Fibroblast of lung (primary cell): ENCODE measurements at regions not wholly inside any gene's neighbourhood (a gene's known extent, or its start where the extent isn't known, plus 50 kb on each side); places are given as distances from the start of the nearest gene placed in this dataset.

ENCODE experiments used
- DNase-seq, 2 donors: peaks; one replicate each; pipeline versions ENCODE4 v3.0.0 to v3.0.0-alpha.2; 2010; ENCODE audit warnings: low read depth in 2 of 2
- H2AFZ ChIP-seq: 2 replicates; pipeline ENCODE4 v1.5.1; 2012; ENCODE audit warnings: low read length, control low read depth, inconsistent platforms
- H3K27ac ChIP-seq: 2 replicates; pipeline ENCODE4 v1.5.1; 2011; ENCODE audit warnings: low read length, control low read depth; ENCODE audit not compliant: insufficient read depth
- H3K27me3 ChIP-seq: 2 replicates; pipeline ENCODE4 v1.5.1; 2011; ENCODE audit warnings: mild to moderate bottlenecking, low read length; ENCODE audit not compliant: control insufficient read depth, insufficient read depth
- H3K36me3 ChIP-seq: 2 replicates; pipeline ENCODE4 v1.5.1; 2011; ENCODE audit warnings: low read length; ENCODE audit not compliant: control insufficient read depth, insufficient read depth
- H3K4me1 ChIP-seq: 2 replicates; pipeline ENCODE4 v1.5.1; 2011; ENCODE audit warnings: low read length; ENCODE audit not compliant: control insufficient read depth, insufficient read depth; ENCODE audit errors: extremely low read depth
- H3K4me2 ChIP-seq: 2 replicates; pipeline ENCODE4 v1.5.1; 2011; ENCODE audit warnings: low read length, control low read depth; ENCODE audit not compliant: insufficient read depth; ENCODE audit errors: extremely low read depth
- H3K4me3 ChIP-seq, 4 experiments: fragments of 200-600 bp in 1 of 4; sonication (generic) in 1 of 4; replicated peaks in 1 of 4; 2 replicates each; pipeline ENCODE4 v1.5.1; 2011 to 2016; ENCODE audit warnings: low read length in 4 of 4, low read depth in 3 of 4, mild to moderate bottlenecking in 3 of 4, control low read depth in 2 of 4, inconsistent platforms in 1 of 4, mixed read lengths in 1 of 4; ENCODE audit not compliant: insufficient read depth in 1 of 4; ENCODE audit errors: control extremely low read depth in 1 of 4
- H3K79me2 ChIP-seq: 2 replicates; pipeline ENCODE4 v1.5.1; 2012; ENCODE audit warnings: mild to moderate bottlenecking, low read length, inconsistent platforms; ENCODE audit not compliant: control insufficient read depth, insufficient read depth
- H3K9ac ChIP-seq: 2 replicates; pipeline ENCODE4 v1.5.1; 2011; ENCODE audit warnings: mild to moderate bottlenecking, low read length, control low read depth; ENCODE audit not compliant: insufficient read depth
- H3K9me3 ChIP-seq: 2 replicates; pipeline ENCODE4 v1.5.1; 2012; ENCODE audit warnings: low read depth, low read length; ENCODE audit not compliant: control insufficient read depth, insufficient read depth
- H4K20me1 ChIP-seq: 2 replicates; pipeline ENCODE4 v1.5.1; 2011; ENCODE audit warnings: low read length; ENCODE audit not compliant: control insufficient read depth, insufficient read depth; ENCODE audit errors: extremely low read depth
- CTCF ChIP-seq, 2 donors: IDR thresholded peaks in 1 of 2; conservative IDR thresholded peaks in 1 of 2; 1 replicate in 1 of 2; 2 replicates in 1 of 2; pipeline ENCODE4 v1.5.1; 2011 to 2012; ENCODE audit warnings: low read length in 2 of 2, control low read depth in 1 of 2, inconsistent platforms in 1 of 2, low read depth in 1 of 2, mild to moderate bottlenecking in 1 of 2
- EZH2 ChIP-seq: IDR thresholded peaks from 2 replicates; pipeline ENCODE4 v1.5.1; 2012; ENCODE audit warnings: low read length, control low read depth, mild to moderate bottlenecking; ENCODE audit errors: missing control alignments

- no peaks in the 10 kb centered on the region for H3K9me3 ChIP-seq
- no peaks in the 10 kb centered on the region for H4K20me1 ChIP-seq
- no peaks in the 10 kb centered on the region for H3K27me3 ChIP-seq
- H3K79me2 ChIP-seq: no peaks in the 10 kb centered on the region
- H3K4me3 ChIP-seq: no peak overlapping the region
- no peak overlapping the region for H3K4me2 ChIP-seq
- no peak overlapping the region for H3K27ac ChIP-seq
- H3K4me1 ChIP-seq: no peaks in the 10 kb centered on the region
- no peak for DNase-seq
- no peak for TF ChIP-seq CTCF (conservative IDR thresholded peaks at IDR 0.05 in 1 of 2, IDR thresholded peaks at IDR 0.05 in 1 of 2; ENCODE audit: low read depth in 1 of 2, low read length in 2 of 2)
- no peak for TF ChIP-seq EZH2
- no peaks in the 10 kb centered on the region for H3K36me3 ChIP-seq
- H3K9ac ChIP-seq: no peak overlapping the region
- no peak overlapping the region for H2AFZ ChIP-seq
Measured at GRCh38 chr10:130878131-130878530, 433.4 kb downstream of the TCERG1L start.

GRCh38 chr10:130882906-130883305 is 428.6 kb downstream of the TCERG1L start:
- H3K4me1 ChIP-seq: no peaks in the 10 kb centered on the region
- TF ChIP-seq CTCF (conservative IDR thresholded peaks at IDR 0.05 in 1 of 2, IDR thresholded peaks at IDR 0.05 in 1 of 2; ENCODE audit: low read depth in 1 of 2, low read length in 2 of 2): no peak
- TF ChIP-seq EZH2: no peak
- H3K9me3 ChIP-seq: no peaks in the 10 kb centered on the region
- H3K27me3 ChIP-seq: no peaks in the 10 kb centered on the region
- H3K4me2 ChIP-seq: no peak overlapping the region
- H3K4me3 ChIP-seq: no peak overlapping the region
- no peaks in the 10 kb centered on the region for H4K20me1 ChIP-seq
- H3K9ac ChIP-seq: no peak overlapping the region
- H2AFZ ChIP-seq: no peak overlapping the region
- H3K36me3 ChIP-seq: no peaks in the 10 kb centered on the region
- no peak for DNase-seq
- no peak overlapping the region for H3K27ac ChIP-seq
- no peaks in the 10 kb centered on the region for H3K79me2 ChIP-seq

- no peak for TF ChIP-seq CTCF (conservative IDR thresholded peaks at IDR 0.05 in 1 of 2, IDR thresholded peaks at IDR 0.05 in 1 of 2; ENCODE audit: low read depth in 1 of 2, low read length in 2 of 2)
- no peak for TF ChIP-seq EZH2
- Histone ChIP-seq H3K4me3 (no peak overlapping the region), H3K36me3 (no peaks in the 10 kb centered on the region)
Measured at GRCh38 chr10:130884456-130884855, 427.1 kb downstream of the TCERG1L start.

More at GRCh38 chr10:130884456-130884855, 427.1 kb downstream of the TCERG1L start:
- no peaks in the 10 kb centered on the region for H3K4me1 ChIP-seq
- no peak overlapping the region for H3K4me2 ChIP-seq
- no peak for DNase-seq
- H3K27me3 ChIP-seq: no peaks in the 10 kb centered on the region
- H3K9ac ChIP-seq: no peak overlapping the region
- H2AFZ ChIP-seq: no peak overlapping the region
- no peaks in the 10 kb centered on the region for H3K9me3 ChIP-seq
- H3K79me2 ChIP-seq: no peaks in the 10 kb centered on the region
- no peaks in the 10 kb centered on the region for H4K20me1 ChIP-seq
- no peak overlapping the region for H3K27ac ChIP-seq
